GM12892 (cell line): ENCODE measurements at regions not wholly inside any gene's neighbourhood (a gene's known extent, or its start where the extent isn't known, plus 50 kb on each side); places are given as distances from the start of the nearest gene placed in this dataset.

Experiments used
- DNase-seq: peaks from one replicate; pipeline ENCODE4 v3.0.0; 2011; ENCODE audit not compliant: insufficient read length
- FAIRE-seq: peaks from 2 replicates; lab custom pipeline; 2011; peaks lifted over from hg19 to GRCh38; lab: Jason Lieb, UNC
- POLR2A ChIP-seq: IDR thresholded peaks from 2 replicates; pipeline ENCODE4 v1.6.1; 2011; ENCODE audit warnings: low read depth, low read length, control low read depth
- POLR2AphosphoS5 ChIP-seq: IDR thresholded peaks from 2 replicates; pipeline ENCODE4 v1.6.1; 2011; ENCODE audit warnings: low read depth, low read length, control low read depth
- TAF1 ChIP-seq: IDR thresholded peaks from 2 replicates; pipeline ENCODE4 v1.6.1; 2011; ENCODE audit warnings: low read depth, mild to moderate bottlenecking, control low read depth, low read length, borderline replicate concordance

GRCh38 chr21:25149022-25149421 lies 458.3 kb downstream of the MRPL39 start:
- DNase-seq = no peak
- FAIRE-seq = no peak
- no peak for TF ChIP-seq TAF1
- no peak for TF ChIP-seq POLR2A
- no peak for TF ChIP-seq POLR2AphosphoS5

GRCh38 chr21:25139414-25139813 lies 467.9 kb downstream of the MRPL39 start:
- TF ChIP-seq POLR2A (no peak), TAF1 (no peak), POLR2AphosphoS5 (no peak)
- DNase-seq (no peak), FAIRE-seq (no peak)

GRCh38 chr21:25133939-25134338 lies 473.3 kb downstream of the MRPL39 start:
- no peak for DNase-seq
- no peak for FAIRE-seq
- no peak for TF ChIP-seq POLR2A
- TF ChIP-seq POLR2AphosphoS5 = no peak
- no peak for TF ChIP-seq TAF1

GRCh38 chr21:25127811-25128210 lies 479.5 kb downstream of the MRPL39 start:
- FAIRE-seq = no peak
- no peak for DNase-seq
- TF ChIP-seq TAF1 (no peak), POLR2A (no peak)

GRCh38 chr21:25127007-25127406 lies 480.3 kb downstream of the MRPL39 start:
- TF ChIP-seq TAF1 (no peak), POLR2AphosphoS5 (no peak), POLR2A (no peak)
- DNase-seq (no peak), FAIRE-seq (no peak)

- DNase-seq = no peak
- FAIRE-seq = no peak
- TF ChIP-seq POLR2AphosphoS5 (no peak), POLR2A (no peak), TAF1 (no peak)
Measured at GRCh38 chr21:25126564-25126963, 480.7 kb downstream of the MRPL39 start.

- DNase-seq = no peak
- TF ChIP-seq POLR2A = no peak
- no peak for TF ChIP-seq POLR2AphosphoS5
- no peak for TF ChIP-seq TAF1
- FAIRE-seq = no peak
Measured at GRCh38 chr21:25118648-25119047, 488.6 kb downstream of the MRPL39 start.

- DNase-seq (no peak), FAIRE-seq (no peak)
- TF ChIP-seq POLR2A (no peak), TAF1 (no peak), POLR2AphosphoS5 (no peak)
Measured at GRCh38 chr21:25115021-25115420, 492.3 kb downstream of the MRPL39 start.

- no peak for TF ChIP-seq POLR2A
- no peak for TF ChIP-seq POLR2AphosphoS5
- TF ChIP-seq TAF1 = no peak
- DNase-seq = no peak
- peak; percentile 51 for FAIRE-seq
Measured at GRCh38 chr21:25107708-25108107, 499.6 kb downstream of the MRPL39 start.

GRCh38 chr21:25103500-25104207 lies 503.6 kb downstream of the MRPL39 start:
- DNase-seq (no peak), FAIRE-seq (no peak)
- no peak for TF ChIP-seq POLR2AphosphoS5
- no peak for TF ChIP-seq TAF1
- TF ChIP-seq POLR2A = no peak

GRCh38 chr21:25097648-25098047 lies 509.6 kb downstream of the MRPL39 start:
- FAIRE-seq (no peak), DNase-seq (no peak)
- no peak for TF ChIP-seq POLR2AphosphoS5

- FAIRE-seq (no peak), DNase-seq (no peak)
- TF ChIP-seq POLR2AphosphoS5 (no peak), POLR2A (no peak), TAF1 (no peak)
Measured at GRCh38 chr21:25094695-25095094, 512.6 kb downstream of the MRPL39 start.
